GM12891 (cell line): ENCODE measurements at regions not wholly inside any gene's neighbourhood (a gene's known extent, or its start where the extent isn't known, plus 50 kb on each side); places are given as distances from the start of the nearest gene placed in this dataset.

Experiments used
- DNase-seq: peaks from one replicate; pipeline ENCODE4 v3.0.0; 2011; ENCODE audit warnings: low spot score; ENCODE audit not compliant: insufficient read length
- FAIRE-seq: peaks from 2 replicates; lab custom pipeline; 2011; peaks lifted over from hg19 to GRCh38; lab: Jason Lieb, UNC
- PAX5 ChIP-seq: IDR thresholded peaks from 2 replicates; pipeline ENCODE4 v1.6.1; 2011; ENCODE audit warnings: low read length, moderate library complexity, mild to moderate bottlenecking; ENCODE audit not compliant: insufficient read depth, severe bottlenecking
- POLR2A ChIP-seq: IDR thresholded peaks from 2 replicates; pipeline ENCODE4 v1.6.1; 2011; ENCODE audit warnings: low read depth, low read length, control low read depth
- POLR2AphosphoS5 ChIP-seq: IDR thresholded peaks from 2 replicates; pipeline ENCODE4 v1.6.1; 2011; ENCODE audit warnings: low read depth, low read length, control low read depth
- POU2F2 ChIP-seq: IDR thresholded peaks from 2 replicates; pipeline ENCODE4 v1.6.1; 2011; ENCODE audit warnings: low read depth, mild to moderate bottlenecking, control low read depth, low read length, moderate library complexity
- SPI1 ChIP-seq: IDR thresholded peaks from 2 replicates; pipeline ENCODE4 v1.6.1; 2011; ENCODE audit warnings: low read depth, low read length, control low read depth
- TAF1 ChIP-seq: IDR thresholded peaks from 2 replicates; pipeline ENCODE4 v1.6.1; 2011; ENCODE audit warnings: low read depth, low read length, control low read depth

- no peak for FAIRE-seq
Observed at GRCh38 chr4:33296876-33297455, 2576.8 kb downstream of the PCDH7 start.

DNA sequence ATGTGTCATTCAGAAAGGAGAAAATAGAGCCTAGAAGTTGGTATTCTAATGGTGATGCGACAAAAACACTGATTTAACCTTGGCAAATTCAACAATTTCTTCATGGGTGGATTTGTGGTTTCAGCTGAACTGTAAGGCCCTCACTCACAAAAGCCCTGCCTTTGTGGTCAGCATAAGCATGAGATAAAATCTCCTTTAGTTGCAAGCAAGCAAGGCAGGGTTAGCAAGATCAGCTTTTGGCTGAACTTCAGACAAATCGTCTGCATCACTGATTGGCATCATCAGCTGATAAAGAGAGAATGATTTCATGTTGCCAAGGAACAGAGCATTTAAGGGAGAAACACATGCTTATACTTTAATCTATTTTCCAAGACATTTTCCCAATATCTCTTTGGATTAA lies 2582.2 kb downstream of the PCDH7 start:
- no peak for DNase-seq
- FAIRE-seq, result no peak

More at GRCh38 chr4:33296876-33297455, 2576.8 kb downstream of the PCDH7 start:
- TF ChIP-seq PAX5 (no peak), POU2F2 (no peak), TAF1 (no peak), POLR2A (no peak), SPI1 (no peak), POLR2AphosphoS5 (no peak)
- no peak for DNase-seq

GRCh38 chr4:33306131-33306530 lies 2586.0 kb downstream of the PCDH7 start:
- no peak for FAIRE-seq
- DNase-seq, result no peak
- TF ChIP-seq PAX5 (no peak), POLR2A (no peak), SPI1 (no peak), POLR2AphosphoS5 (no peak), POU2F2 (no peak), TAF1 (no peak)

More for the DNA sequence above, 2582.2 kb downstream of the PCDH7 start:
- TF ChIP-seq POLR2AphosphoS5 (no peak), PAX5 (no peak), POLR2A (no peak), TAF1 (no peak), SPI1 (no peak), POU2F2 (no peak)

- no peak for FAIRE-seq
- DNase-seq, result no peak
- TF ChIP-seq TAF1, result no peak
- TF ChIP-seq SPI1, result no peak
- TF ChIP-seq POLR2AphosphoS5, result no peak
- no peak for TF ChIP-seq POU2F2
- TF ChIP-seq POLR2A, result no peak
- no peak for TF ChIP-seq PAX5
Observed at GRCh38 chr4:33316033-33316432, 2595.9 kb downstream of the PCDH7 start.

DNA sequence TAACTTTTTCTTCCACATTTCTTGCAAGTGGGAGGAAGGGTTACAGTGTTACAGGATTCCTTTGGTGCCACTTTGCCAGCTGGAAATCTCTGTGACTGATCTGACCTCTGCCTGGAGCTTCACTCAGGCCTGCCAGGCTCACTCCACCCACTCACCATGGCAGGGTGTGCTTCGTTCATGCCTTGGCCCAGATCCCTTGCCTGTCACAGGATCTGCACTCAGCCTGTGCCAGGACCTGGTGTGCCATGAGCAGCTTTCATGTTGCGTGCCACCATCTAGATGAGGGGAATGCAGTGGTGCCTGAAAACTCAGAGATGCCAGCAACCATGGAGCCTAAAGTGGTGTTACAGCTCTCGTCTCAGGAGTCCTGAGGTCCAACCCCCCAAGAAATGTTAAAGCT lies 2596.4 kb downstream of the PCDH7 start:
- DNase-seq, result no peak
- no peak for FAIRE-seq
- TF ChIP-seq POU2F2 (no peak), PAX5 (no peak)

DNA sequence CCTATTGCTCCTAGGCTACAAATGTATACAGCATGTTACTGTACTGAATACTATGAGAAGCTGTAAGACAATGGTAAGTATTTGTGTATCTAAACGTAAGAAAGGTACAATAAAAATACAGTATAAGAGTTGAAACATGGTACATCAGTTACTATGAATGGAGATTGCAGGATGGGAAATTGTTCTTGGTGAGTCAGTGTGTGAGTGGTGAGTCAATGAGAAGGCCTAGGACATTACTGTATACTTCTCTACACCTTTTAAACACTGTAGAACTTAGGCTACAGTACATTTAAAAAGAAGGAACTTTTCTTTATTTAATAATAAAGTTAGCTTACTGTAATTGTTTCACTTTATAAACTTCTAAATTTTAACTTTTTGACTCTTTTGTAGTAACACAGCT lies 2603.2 kb downstream of the PCDH7 start:
- no peak for FAIRE-seq
- TF ChIP-seq POU2F2 (no peak), POLR2AphosphoS5 (no peak), SPI1 (no peak), POLR2A (no peak), PAX5 (no peak), TAF1 (no peak)
- no peak for DNase-seq

DNA sequence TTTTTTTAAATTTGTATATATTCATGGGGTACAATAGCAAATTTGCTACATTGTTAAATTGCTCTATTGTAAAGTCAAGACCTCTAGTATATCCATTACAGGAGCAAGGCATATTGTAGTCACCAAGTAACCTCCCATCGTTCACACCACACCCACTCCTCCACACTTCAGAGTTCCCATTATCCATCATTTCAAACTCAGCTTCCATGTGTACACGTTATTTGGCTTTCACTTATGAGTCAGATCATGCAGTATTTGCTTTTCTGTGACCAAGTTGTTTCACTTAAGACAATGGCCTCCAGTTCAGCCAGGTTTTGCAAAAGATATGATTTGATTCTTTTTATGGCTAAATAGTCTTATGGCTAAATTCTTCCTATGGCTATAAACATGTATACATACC lies 2614.2 kb downstream of the PCDH7 start:
- FAIRE-seq, result no peak
- TF ChIP-seq SPI1 (no peak), POLR2AphosphoS5 (no peak), POU2F2 (no peak), PAX5 (no peak), TAF1 (no peak), POLR2A (no peak)
- no peak for DNase-seq

GRCh38 chr4:33339762-33340161 lies 2619.6 kb downstream of the PCDH7 start:
- DNase-seq (no peak), FAIRE-seq (no peak)
- TF ChIP-seq POLR2AphosphoS5 (no peak), SPI1 (no peak), POLR2A (no peak)

- DNase-seq (no peak), FAIRE-seq (no peak)
- TF ChIP-seq POU2F2 (no peak), POLR2AphosphoS5 (no peak), POLR2A (no peak), SPI1 (no peak), TAF1 (no peak), PAX5 (no peak)
Observed at GRCh38 chr4:33340168-33340567, 2620.0 kb downstream of the PCDH7 start.

- DNase-seq (no peak), FAIRE-seq (no peak)
- TF ChIP-seq SPI1 (no peak), TAF1 (no peak), PAX5 (no peak), POU2F2 (no peak), POLR2A (no peak), POLR2AphosphoS5 (no peak)
Observed at GRCh38 chr4:33349376-33349775, 2629.2 kb downstream of the PCDH7 start.

DNA sequence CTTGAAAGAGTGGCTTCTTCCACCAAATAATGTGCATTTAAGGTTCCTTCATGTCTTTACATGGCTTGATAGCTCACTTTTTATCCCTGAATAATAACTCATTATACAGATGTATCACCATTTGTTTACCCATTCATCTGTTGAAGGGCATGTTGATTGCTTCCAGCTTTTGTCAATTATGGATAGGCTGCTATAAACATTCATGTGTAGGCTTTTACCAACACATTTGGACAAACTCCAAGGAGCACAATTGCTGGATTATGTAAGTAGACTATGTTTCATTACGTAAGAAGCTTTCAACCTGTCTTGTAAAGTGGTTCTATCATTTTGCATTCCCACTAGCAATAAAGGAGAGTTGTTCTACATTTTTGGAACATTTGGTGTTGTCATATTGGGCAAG lies 2637.0 kb downstream of the PCDH7 start:
- DNase-seq (no peak), FAIRE-seq (no peak)
- TF ChIP-seq POLR2A, result no peak
- no peak for TF ChIP-seq POLR2AphosphoS5
- no peak for TF ChIP-seq SPI1
- no peak for TF ChIP-seq PAX5
- TF ChIP-seq POU2F2, result no peak
- TF ChIP-seq TAF1, result no peak
